ENCODE measurements at regions not wholly inside any gene's neighbourhood (a gene's known extent, or its start where the extent isn't known, plus 50 kb on each side); places are given as distances from the start of the nearest gene placed in this dataset.

DNA sequence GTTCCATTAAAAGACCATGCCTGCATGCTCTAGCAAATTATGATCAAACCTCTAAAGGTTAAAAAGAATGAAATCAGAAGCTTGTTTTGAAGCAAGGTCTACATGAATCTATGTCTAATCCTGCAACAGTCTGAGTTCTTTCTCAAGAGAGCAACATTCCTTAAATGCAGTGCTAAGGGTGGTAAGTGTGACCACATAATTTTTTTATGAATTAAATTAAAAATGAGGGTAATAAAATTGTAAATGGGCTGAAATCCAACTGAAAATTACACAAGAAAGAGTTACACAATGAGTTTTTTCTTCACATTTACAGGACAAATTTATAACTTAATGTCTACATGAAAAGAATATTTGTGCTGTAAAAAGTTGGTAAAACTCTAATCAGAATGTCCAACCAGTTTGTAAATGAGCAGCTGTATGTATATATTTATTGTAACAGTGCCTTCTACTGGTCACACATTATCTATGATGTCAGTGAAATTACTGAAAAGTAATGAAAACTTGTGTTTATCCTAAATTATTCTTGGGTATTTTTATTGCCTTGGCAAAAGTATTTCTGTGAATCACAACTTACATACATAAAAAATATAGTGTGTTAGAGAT, 336.3 kb upstream of the PITX2 start:
- no peak for DNase-seq (ENCODE audit: low read depth in 2 of 2)

DNA sequence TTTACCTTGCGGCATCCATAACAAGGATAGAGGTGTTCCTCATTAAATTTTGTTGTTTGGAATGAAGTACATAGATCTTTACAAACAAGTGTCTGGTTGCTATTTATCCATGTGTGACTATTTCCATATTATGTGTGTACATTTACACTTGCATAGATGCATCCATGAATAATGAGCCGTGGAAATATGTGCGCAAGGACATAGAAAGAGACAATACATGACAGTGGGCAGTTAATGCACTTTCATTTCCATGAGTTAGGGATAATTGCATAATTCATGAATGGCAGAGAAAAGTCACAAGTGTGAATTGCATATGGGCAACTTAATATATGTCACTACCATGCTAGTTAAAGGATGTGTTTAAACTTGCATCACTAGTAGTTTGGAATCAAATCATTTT, 338.2 kb upstream of the PITX2 start:
- DNase-seq (ENCODE audit: low read depth in 2 of 2): no peak

DNA sequence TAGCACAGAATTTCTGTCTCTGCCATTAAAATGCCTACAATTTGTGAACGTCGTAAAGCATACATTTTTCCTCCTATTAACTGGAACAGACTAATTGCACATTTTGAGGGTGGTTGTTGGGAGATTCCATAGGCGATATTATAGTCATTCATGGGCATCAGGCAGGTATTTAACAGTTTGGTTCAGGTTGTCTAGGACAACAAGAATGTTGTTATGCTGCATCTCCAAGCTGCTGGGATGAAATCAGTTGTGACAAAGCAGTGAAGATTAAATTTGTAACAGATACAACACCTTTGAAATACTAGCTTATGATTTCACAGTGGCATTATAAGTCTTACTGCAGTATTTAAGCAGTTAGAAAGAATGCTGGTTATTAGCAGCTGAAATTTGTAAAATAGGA, 339.7 kb upstream of the PITX2 start:
- no peak for DNase-seq (ENCODE audit: low read depth in 2 of 2)

DNA sequence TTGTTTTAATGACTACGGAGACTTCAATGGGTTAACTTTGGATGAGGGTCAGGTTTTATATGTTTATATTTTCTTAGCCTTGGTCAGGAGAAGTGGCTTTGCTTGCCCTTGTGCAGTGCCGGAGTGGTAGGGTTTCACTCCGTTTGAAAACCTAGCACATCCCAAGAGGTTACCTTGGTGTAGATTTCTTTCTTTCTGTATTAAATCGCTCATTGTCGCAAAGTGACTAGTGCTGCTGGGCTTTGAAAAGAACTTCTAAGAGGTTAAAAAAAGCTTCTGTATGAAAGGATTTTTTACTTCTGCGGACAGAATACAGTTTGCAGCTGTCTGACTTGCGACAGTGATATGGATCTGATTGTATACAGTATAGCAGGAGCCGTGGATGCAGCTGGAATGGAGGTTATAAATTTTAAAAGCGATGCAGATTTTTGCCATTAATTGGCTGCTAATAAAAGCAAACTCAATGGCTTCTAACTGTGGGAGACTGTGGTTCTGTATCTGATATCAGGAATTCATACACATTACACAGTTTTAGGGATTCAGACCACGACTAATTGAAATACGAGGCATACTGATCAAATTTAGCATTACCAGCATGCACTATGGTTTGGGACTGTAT, 340.9 kb upstream of the PITX2 start:
- DNase-seq (ENCODE audit: low read depth in 2 of 2): no peak

DNA sequence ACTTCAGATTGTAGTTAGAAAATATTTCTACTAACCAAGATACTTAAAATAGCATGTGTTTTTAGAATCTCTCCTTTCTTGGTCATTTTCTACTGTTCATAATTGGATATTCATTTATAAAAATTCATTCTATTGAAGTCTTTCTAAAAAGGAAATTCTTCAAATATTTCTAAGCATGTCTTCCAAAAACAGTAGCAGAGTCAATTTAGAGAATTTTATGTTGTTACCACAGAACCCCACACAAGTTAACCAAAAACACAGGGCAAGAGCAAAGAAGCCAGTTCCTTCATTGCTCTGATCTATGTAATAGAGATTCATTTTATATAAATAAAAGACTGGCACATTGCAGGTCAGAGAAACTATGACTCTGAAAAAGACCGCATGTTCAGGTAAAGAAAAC, 345.1 kb upstream of the PITX2 start:
- no peak for DNase-seq (ENCODE audit: low read depth in 2 of 2)

DNA sequence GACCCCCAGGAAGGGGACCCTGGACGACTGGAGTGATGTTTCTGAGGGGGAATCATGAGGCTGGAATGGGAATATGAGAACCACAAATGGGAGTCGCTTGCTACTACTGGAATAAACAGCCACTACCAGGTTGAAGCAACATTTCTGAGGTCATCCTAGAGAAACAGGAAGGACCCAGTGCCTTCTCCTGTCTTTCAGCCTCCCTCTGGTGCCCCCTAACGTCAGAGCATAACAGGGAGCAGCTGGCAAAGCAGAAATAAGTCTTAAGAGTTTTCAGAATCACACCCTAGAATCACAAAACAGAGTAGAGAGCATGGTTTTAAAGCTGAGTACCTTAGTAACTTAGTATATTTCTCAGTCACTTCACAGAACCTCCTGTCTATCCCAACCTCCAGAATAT, 347.8 kb upstream of the PITX2 start:
- DNase-seq (ENCODE audit: low read depth in 2 of 2): no peak

DNA sequence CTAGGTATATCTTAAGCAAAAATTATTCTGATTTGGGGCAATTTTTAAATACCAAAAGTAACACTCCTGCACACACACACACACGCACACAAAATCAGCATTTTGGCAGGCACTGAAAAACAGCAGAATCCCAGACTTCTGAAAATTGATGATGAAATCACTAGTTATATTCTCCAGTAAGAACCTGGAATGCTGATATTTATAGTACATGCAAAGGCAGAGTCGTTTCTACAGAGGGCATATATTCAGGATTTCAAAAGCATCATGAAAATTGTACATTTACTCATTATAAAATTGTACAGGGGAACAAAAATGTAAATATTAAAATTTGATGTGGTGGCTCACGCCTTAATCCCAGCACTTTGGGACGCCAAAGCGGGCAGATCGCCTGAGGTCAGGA, 352.5 kb upstream of the PITX2 start:
- no peak for DNase-seq (ENCODE audit: low read depth in 2 of 2)

DNA sequence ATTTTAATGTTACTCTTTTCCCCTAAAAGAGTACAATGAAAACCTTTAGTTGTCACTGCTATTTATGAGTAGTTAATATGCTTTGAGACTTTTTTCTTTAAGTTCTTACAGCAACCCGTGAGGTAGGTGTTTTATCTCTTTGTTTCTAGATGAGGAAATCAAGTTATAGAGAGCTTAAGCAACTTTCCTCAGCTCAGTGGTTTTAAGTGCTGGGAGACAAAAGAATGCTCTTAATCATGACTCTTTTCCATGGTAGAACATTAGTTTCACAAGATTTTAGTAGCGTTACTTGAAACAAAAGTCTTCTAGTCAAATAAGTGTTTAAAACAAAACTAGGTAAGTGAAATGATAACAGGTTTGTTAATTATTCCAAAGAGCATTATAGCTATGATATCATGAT, 354.7 kb upstream of the PITX2 start:
- no peak for DNase-seq (ENCODE audit: low read depth in 2 of 2)

DNA sequence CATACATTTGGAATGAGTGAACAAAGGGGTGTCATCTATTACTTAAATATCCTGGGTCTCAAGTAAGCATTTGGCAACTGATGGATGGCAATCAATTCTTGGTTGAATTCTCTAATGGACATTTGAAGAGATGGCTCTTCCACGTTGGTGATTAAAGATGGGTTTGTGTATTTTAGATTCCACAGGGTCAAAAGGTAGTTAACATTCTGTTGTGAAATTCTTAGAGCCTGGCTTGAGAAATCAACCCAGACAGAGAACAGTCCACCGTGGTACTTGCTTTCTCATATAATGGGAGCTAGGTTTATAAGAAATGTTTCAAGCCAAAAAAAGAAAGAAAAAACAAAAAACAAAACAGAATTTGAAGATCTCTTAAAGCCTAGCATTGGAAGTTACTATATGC, 355.9 kb upstream of the PITX2 start:
- DNase-seq (ENCODE audit: low read depth in 2 of 2): no peak

DNA sequence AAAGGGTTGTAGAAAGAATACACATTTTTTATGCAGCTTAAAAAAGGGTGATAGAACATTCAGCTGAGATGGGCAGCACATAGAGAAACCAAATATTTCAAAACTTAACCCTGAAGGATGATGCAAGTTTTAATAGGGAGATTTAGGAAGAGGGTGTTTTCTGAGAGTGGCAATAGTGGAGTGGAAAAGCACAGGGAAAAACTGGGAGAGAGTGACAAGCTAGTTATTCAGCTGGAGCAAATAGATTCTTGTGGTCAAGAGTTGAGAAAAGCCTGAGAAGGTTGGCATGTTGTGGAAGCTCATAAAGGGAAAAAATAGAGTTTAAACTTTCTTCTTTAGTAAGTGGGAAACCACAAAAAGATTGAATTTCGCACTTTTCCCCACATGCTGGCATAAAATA, 359.6 kb upstream of the PITX2 start:
- DNase-seq (ENCODE audit: low read depth in 2 of 2): no peak

DNA sequence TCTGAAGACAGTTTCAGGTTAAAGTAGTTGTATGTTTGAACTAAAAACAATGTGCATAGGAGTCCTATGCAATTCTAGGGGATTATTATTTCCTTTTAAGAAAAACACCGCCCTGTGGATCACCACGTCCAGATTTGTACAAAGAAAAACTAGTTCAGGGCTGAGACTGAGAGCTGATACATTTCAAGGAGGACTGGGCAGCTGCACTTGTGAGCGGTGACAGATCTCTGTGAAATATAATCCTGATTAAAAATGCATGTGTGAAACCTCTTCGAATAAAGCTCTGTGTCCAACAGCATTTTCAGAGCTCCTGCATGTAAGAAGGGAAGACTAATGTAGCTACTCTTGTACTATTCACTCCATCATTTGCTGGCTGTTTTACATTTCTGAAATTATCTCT, 365.8 kb upstream of the PITX2 start:
- DNase-seq (ENCODE audit: low read depth in 2 of 2): no peak

DNA sequence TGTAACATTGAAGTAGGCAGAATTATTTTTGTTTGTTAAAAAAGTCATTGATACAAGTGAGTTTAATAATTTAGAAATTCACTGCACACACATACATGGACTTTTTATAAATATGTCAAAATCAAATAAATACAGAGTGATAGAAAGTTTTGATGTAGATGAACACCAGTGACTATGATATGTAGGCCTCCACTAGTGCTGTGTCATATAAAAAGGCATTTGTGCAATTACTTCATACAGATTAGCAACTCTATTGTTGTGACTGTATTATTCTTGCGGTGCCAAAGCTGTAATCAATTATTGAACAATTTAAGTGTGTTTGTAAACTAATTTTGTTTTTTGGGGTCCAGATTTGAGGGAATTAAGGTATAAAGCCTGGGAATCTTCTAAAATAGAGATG, 366.2 kb upstream of the PITX2 start:
- DNase-seq (ENCODE audit: low read depth in 2 of 2): no peak

DNA sequence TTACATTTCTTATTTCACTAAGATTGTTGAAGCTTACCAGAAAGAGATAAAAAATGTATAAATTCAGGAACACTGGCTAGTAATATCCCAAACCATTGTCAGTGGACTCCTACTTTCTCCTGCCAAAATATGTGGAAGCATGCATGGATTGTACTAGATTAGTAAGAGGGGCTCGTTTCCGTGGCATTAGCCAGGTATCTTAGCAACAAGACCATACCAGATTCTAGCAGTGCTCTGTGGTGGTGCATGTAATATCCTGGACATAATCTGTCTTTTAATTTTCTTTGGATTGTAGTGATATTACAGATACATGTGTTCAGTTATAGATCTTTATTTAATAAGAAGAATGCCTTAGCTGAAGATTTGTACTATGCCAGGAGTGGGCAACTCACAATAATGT, 371.9 kb upstream of the PITX2 start:
- no peak for DNase-seq (ENCODE audit: low read depth in 2 of 2)

DNA sequence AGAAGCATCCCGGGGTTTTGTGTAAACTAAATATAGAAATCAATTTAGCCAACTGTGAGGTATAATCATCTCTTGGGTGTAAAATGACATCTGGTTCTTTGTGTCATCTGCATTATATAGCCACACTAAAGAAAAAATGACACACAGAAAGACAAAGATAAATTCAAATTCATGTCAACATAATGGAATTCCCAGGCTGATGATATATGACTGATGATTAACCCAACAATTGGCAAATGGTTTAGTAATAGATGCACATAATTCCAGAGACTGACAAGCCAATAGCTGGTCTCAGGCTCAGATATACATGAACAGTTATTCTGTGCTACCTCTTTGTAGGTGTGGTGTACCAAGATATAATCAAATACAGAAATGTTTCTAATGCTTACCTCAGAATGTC, 375.4 kb upstream of the PITX2 start:
- DNase-seq (ENCODE audit: low read depth in 2 of 2): no peak

DNA sequence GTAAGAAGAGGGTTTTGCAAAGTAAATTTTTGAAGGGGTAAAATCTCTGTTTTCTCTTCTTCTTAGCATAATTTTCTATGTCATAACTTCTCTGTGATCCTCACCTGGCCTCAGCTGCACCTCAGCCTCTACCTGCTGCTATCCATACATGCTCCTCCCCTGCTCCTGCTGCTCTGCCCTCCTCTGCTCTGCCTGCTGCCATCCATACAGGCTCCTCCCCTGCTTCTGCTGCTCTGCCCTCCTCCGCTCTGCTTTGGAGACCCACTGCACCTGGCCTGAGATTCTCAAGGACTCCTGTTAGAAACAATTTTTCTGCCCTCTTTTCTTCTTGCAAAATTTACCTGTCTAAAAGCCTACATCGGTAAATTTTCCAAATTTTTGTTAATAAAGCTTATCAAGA, 388.6 kb upstream of the PITX2 start:
- no peak for DNase-seq (ENCODE audit: low read depth in 2 of 2)

DNA sequence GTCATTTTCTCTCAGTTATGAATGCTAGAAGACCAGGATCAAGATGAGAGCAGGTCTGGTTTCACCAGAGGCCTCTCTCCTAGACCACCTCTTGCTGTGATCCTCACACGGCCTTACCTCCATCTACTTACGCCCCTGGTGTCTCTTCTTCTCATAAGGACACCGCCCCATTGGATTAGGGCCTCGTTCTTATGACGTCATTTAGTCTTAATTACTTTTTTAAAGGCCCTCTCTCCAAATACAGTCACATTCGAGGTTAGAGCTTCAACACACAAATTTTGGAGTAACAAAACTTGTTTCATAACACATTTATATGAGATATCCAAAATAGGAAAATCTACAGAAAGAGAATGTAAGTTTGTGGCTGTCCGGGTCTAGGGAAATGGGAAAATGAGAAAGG, 391.0 kb upstream of the PITX2 start:
- DNase-seq (ENCODE audit: low read depth in 2 of 2): no peak

DNA sequence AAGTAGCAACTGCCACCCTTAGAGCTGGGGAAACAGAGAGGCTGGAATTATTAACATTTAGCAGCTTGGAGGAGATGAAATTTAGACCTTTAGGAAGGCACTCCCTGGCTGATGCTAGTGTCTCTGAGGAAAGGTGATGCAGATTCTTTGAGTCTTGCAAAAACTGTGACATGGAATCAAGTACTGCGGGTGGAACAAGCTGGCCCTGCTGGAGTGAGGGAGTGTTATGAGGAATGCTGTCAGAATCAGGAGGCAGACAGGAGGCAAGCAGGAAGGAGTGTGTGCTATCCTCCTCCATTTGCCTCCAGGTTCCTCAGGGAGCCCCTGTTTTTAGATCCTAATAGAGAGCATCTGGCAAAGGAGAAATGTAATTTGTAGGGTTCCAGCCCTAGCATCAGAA, 391.7 kb upstream of the PITX2 start:
- DNase-seq (ENCODE audit: low read depth in 2 of 2): no peak

DNA sequence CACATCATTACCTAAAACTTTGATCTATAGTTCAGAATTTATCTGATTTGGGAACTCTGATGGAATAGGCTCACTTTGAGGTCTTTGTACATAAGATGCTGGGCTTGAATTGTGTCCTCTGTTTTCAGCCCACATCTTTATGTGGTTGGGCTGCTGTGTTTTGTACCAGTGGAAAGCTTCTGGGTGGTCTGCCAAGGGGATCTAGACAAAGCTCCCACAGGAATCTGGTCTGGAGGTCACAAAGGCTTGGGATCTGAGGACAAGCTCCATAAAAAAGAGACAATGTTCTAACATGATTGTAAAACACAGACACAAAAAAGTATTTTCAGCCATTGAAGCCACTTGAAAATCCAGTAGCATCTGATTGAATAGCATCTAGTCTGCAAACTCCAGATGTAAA, 393.5 kb upstream of the PITX2 start:
- no peak for DNase-seq (ENCODE audit: low read depth in 2 of 2)

DNA sequence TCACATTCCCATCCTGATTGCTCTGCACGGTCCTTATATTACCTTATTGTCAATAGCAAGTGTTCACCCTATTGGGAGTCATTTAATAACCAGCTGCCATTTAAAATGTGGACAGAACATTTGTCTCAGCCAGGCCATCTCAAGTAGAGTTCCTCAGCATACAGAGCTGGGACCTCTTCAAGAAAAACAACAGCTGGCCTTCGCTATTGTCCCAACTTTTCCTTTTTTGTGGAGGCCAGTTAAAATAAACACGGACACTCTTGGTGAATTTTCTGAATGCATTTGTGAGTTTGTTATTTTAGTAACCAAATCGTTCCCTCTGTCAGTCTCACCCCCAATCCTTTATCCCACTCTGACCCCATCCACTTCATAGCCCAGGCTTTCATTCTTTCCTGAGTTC, 395.3 kb upstream of the PITX2 start:
- DNase-seq (ENCODE audit: low read depth in 2 of 2): no peak

DNA sequence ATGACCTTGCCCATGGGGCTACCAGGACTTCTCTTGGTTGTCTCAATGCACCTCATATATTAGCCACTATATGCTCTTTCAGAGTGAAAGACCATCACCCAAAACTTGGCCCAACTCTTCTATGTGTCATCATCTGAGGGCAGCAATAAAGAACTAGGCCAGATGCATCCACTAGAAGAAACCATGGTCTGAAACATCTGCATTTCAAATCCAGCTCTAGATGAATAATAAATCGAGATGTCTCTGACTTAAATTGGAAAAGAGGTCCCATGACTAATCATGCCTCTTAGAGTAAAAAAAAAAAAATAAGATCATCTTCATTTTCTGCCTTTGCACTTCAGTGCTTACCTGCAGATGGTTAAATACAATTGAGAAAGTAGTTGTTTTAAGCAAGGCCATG, 397.6 kb upstream of the PITX2 start:
- no peak for DNase-seq (ENCODE audit: low read depth in 2 of 2)

DNA sequence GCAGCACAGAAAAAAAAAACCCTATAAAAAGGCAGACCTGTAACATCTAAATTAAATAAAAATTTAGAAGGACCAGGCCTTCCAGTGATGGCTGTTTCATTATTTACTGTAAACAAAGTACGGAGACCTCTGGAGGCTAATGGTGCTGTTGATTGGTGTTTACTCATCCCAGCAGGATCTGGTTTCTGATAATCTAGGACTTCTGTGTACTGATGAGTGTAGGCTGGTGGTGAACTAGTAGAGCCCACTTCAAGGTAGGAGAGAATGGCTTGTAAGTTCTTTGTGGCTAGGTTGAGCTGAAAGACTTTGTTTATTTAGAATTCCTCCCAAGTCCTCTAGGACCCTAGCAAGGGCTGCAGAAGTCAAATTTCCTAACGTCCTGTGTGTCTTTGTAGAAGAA, 398.1 kb upstream of the PITX2 start:
- DNase-seq (ENCODE audit: low read depth in 2 of 2): no peak

DNA sequence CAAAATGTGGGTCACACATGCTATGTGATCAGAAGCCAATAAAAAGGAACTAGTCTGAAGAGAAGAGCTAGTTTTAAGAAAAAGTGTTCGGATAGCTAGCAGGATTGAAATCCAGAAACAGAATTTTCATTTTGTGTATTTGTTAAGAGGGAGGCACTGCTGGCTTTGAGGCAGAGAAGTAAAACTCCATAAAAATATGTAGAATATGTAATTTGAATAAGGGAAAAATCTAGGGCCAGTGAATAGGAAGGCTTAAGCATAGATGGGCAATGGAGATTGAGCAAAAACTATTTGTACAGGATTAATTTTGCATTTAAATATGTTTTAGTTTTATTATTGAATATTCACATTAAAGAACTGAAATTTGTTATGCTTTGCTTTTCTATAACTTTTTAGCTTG, 399.9 kb upstream of the PITX2 start:
- DNase-seq (ENCODE audit: low read depth in 2 of 2): no peak

DNA sequence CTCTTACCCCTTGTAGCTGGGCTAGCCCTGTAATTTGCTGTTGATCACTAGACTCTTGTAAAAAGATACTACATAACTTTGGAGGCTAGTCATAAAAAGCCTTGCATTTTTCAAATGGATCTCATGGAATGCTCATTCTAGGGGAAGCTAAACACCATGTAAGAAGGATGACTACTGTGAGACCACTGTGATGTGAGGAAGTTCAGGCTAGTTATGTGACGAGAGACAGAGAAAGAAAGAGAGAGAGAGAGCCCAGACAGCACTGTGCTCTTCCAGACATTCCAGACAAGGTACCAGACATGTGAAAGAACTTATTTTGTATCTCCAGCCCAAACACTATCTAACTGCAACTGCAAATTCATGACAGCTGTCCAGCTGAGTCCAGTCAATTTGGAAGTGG, 404.6 kb upstream of the PITX2 start:
- DNase-seq (ENCODE audit: low read depth in 2 of 2): no peak

DNA sequence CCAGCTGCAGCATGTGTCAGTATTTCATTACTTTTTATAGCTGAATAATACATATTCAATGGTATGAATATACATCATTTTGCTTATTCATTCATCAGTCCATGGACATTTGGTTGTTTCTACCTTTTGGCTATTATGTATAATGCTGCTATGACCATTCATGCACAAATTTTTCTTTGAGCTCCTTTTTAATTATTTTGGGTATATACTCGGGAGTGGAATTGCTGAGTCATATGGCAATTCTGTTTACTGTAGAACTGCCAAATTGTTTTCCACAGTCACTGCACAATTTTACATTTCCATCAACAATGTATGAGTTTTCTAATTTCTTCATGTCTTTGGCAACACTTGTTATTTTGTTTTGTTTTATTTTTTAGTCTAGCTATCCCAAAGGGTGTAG, 405.9 kb upstream of the PITX2 start:
- no peak for DNase-seq (ENCODE audit: low read depth in 2 of 2)
